GM18505 (cell line): ENCODE measurements at regions not wholly inside any gene's neighbourhood (a gene's known extent, or its start where the extent isn't known, plus 50 kb on each side); places are given as distances from the start of the nearest gene placed in this dataset.

Experiments used
- ATAC-seq: cut with Tn5 transposase; IDR thresholded peaks from one replicate; pipeline ENCODE4 v1.9.1; 2021; ENCODE audit not compliant: unreplicated experiment
- POLR2A ChIP-seq: IDR thresholded peaks from 4 replicates; pipeline ENCODE4 v1.6.1; 2011; ENCODE audit warnings: borderline replicate concordance; ENCODE audit not compliant: insufficient read depth, insufficient read length; ENCODE audit errors: extremely low read depth

DNA sequence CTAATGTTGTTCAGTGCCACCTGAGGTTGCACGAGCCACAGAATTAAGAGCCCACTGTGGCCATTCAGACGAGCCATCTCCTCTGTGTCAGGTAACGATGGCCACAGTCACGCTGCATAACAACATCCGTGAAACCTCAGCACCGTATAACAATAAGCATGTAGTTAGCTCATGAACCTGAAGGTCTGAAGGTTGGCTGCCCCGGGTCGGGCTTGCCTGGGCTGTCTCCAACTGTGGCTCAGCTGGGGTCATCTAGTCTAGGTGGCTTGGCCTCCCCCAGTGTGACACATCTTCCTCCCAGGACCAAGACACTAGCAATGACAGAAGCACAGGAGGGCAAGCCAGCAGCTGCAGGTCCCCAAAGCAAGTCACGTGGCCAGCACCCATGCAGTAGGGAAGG lies 258.0 kb downstream of the GLI2 start:
- no peak for TF ChIP-seq POLR2A
- no peak for ATAC-seq

DNA sequence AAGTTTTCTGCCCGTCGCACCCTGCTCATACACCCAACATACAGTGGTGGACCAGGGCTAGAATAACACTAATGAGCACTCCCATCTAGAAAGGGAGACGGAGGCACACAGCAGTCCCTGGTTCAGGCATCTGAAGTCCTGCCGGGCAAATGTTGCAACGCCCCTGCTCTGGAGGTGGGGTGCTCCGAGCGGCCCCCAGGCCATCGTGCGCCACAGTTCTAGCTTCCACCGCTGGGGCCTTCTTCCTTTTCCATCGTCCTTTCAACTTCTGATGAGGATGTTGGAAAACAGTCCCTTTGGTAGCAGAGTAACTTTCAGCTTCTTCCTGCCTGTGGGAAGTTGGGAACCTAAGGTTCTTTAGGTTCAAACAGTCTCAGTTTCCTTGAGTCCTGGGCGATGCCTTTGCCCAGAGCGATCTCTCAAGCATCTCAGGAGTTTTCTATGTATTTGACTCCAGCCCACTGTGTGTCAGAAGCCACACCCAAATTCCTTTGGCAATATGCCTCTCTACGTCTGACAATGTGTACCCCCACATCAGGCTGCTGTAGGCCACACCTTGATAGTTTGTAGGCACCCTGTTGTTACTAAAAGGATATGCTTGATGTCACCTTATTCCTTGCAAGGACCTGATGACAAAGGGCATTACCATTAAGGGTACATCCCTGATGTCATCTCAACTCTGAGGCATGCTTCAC lies 258.8 kb downstream of the GLI2 start:
- no peak for ATAC-seq
- no peak for TF ChIP-seq POLR2A

DNA sequence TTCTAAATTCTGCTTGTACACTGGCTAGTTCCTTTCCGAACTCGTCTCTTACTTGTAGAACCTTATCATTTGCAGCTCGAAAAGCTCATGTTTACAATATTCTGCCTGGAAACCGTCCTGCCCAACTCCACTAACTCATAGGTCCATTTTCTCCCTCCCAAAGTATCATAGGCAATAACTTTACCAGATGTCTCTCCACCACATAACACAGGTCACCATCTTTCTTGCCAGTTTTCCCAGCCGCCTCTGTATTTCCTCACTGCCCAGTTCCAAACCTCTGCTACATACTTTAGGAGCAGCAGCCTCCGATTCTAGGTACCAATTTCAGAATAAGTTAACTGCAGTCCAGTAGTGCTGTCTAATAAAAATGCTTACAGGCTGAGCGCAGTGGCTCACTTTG lies 259.5 kb downstream of the GLI2 start:
- no peak for ATAC-seq
- TF ChIP-seq POLR2A: no peak

DNA sequence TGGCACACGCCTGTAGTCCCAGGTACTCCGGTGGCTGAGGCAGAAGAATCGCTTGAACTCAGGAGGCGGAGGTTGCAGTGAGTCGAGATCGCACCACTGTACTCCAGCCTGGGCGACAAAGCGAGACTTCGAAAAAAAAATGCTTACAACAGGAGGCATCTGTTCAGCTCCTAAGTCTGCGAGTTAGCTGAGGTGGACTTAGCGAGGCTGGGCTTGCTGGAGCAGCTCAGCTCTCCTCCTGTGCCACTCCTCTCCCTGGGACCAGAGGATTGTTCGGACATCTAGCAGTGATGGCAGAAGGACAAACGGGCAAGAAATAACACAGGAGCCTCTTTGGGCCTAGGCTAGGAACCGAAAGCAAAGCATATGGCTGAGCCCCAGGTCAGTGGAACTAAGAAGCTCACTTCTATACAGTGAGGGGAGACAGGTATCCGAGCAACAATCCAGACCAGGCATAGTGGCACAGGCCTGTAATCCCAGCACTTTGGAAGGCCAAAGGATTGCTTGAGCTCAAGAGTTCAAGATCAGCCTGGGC lies 260.1 kb downstream of the GLI2 start:
- ATAC-seq: no peak
- no peak for TF ChIP-seq POLR2A

DNA sequence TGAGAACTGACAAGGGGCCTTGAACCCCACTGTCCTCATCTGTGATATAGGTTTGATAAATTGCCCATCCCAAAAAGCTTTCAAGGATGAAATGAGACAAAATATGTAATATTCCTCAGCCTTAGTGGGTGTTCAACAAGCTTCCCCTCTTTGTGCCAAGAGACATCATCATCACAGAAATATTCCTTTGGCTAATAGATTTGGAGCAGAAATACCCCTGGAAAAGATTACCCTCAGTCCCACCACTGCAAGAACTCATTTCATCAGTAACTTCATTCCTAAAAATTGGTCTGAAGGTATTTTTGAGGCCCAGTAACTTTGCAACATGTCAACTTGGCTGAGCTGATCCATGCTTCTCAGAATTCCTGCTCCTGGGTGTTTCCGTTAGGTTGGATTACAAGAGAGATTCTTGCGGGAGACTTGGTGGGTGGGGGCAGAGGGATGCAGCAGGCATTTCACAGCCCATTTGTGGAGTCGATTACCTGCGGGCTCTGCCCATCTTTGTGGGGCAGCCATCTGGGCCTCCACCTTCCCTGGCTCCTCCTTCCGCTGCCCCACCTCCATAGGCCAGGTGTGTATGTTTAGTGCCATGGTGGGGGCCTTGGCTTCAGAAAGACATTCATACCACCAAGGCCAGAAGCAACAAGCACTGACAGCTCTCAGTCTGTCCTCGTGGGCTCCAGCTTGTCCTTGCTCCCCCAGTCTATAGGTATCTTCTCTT lies 263.9 kb downstream of the GLI2 start:
- no peak for TF ChIP-seq POLR2A
- ATAC-seq: no peak

DNA sequence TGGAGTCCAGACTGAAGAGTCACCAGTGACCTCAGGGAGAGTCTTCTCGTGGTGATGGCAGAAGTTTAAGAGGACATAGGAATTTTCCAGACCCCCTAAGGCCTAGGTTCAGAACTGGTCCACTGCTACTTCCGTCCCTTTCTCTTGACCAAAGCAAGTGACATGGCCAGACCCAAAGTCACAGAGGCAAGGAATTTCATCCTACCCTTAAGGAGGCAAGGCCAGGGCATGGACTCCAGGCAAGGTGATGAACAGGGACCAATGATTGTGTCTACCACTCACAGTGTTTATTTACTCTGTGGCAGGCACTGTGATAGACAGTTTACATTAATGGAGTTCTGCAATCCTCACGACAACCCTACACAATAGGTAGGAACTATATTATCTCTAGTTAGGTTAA lies 265.1 kb downstream of the GLI2 start:
- ATAC-seq: no peak
- TF ChIP-seq POLR2A: no peak

DNA sequence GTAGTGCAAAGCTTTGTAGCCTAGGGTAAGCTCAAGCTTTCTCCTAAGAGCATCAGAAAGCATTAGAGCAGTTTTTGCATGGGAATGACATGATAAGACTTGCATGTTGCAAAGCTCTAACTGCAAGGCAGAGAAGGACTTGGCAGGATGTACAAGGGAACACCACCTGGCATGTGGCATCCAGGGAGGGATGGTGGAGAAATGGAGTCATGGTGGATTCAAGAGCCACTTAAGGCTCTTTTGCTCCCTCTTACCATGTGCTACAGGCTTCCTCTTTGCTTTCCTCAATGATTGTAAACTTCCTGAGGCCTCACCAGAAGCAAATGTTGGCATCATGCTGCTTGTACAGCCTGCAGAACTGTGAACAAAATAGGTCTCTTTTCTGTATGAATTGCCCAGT lies 266.0 kb downstream of the GLI2 start:
- TF ChIP-seq POLR2A: no peak
- no peak for ATAC-seq

DNA sequence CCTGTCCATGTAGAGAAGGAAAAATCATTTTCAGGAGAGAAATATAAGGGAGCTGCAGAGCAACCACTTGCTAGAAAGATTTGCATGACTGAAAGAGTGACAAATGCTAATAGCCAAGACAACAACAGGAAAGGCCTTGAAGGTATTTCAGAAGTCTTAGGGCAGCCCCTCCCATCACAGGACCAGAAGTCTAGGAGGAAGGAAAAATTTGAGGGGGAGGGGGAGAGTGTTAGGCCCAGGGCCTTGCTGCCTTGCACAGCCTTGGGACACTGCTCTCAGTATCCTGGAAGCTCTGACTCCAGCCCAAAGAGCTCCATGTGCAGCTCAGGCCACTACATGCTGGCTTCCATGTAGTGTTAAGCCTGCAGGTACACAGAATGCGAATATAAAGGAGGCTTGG lies 266.9 kb downstream of the GLI2 start:
- TF ChIP-seq POLR2A: no peak
- ATAC-seq: no peak

DNA sequence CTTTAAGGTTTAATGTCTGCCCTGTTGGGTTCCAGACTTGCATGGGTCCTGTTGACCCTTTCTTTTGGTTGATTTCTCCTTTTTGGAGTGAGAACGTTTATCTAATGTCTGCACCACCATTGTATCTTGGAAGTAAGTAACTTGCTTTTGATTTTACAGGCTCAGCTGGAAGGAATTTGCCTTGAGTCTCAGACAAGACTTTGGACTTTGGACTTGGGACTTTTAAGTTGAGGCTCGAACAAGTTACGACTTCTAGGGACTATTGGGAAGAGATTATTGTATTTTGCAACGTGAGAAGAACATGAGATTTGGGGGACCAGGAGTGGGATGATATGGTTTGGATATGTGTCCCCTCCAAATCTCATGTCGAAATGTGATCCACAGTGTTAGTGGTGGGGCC lies 267.7 kb downstream of the GLI2 start:
- no peak for ATAC-seq

DNA sequence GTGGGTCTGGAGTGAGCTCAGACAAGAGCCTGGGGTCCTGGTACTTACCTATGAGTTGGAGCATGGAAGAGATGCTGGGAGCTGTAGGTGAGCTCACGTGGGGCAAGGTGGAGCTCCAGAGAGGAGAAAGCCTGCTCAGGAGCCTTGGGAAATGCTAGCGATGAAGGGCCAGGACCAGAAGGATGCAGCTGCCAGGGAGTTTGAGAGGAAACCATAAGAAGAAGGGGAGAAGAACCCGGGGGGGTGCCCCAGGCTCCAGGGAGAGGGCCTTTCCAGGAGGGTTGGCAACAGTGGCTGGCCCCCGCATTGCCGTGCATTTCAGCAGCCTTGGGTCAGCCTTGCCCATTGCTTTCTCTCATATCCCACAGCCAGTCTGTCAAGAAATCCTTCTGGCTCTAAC lies 268.7 kb downstream of the GLI2 start:
- no peak for ATAC-seq
- TF ChIP-seq POLR2A: no peak

More for the DNA sequence above, 267.7 kb downstream of the GLI2 start:
- no peak for TF ChIP-seq POLR2A

DNA sequence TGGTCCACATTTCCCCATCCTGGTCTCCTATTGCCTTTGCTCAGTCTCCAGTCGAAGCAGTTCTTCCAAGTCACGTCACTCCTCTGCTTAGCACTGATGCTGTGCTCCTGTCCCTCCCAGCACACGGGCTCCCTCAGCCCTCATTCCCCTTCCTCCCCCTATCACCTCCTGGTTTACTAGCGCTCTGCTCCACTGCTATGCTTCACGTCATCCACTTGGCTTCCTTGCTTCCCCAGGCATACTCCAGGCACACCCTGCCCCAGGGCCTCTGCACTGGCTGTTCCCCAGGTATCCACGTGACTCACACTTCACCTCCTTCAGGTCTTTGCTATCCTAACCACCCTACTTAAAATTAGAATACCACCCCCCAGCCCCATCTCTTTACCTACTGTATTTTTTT lies 269.3 kb downstream of the GLI2 start:
- ATAC-seq: no peak
- no peak for TF ChIP-seq POLR2A

DNA sequence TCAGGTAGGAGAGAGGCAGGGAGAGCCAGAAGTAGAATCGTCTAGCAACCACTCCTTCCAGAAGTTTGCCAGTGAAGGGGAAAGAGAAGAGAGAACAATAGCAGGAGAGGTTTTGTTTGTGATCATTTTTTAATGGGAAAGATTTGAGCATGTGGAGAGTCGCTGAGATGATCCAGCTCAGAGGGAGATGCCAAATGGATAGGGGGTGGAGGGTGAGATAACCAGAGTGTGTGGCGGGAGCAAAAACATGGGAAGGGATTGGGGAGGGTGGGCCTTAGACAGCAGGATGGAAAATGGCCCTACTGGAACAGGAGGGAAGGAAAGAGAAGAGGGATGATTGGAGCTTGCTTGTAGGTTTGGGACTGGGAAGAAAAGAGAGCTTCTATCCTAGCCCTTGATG lies 269.8 kb downstream of the GLI2 start:
- no peak for ATAC-seq
- TF ChIP-seq POLR2A: no peak

DNA sequence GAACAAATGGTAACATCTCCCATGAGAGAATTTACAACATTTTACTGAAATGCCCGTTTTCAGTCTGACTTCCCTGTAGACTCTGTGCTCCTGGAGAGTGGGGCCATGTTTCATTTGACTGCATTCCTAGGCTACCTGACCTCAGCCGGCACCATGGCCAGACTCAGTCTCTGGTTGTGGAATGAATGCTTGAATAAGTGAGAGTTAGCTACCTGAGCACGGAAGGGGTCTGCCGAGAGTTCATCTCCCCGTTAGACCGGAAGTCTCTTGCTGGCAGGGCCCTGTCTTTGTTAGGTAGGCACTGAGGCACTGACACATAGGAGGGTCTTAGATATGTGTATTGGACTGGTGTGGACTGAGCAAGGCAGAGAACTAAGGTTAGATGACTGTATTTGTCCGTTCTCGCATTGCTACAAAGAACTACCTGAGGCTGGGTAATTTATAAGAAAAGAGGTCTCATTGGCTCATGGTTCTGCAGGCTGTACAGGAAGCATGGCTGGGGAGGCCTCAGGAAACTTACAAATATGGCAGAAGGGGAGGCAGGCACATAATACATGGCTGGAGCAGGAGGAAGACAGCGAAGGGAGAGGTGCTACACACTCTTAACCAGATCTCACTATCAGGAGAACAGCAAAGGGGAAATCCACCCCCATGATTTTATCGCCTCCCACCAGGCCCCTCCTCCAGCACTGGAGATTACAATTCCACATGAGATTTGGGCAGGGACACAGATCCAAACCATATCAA lies 271.2 kb downstream of the GLI2 start:
- no peak for ATAC-seq
- no peak for TF ChIP-seq POLR2A

DNA sequence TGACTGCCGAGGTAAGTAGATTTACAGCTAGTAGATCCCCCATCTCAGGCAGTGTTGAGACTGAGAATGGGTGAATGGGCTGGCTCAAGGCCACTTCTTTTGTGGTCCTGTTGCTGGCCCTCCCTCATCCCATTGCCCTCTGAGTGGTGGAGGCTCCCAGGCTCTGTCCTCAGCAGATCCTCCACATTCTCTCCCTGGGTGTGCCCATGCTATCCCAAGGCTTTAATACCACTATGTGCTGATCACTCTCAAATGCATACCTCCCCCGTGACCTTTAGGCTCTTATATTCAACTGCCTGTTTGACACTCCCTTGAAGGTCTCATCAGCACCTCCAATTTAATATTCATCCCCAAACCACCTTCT lies 271.8 kb downstream of the GLI2 start:
- no peak for ATAC-seq
- no peak for TF ChIP-seq POLR2A

DNA sequence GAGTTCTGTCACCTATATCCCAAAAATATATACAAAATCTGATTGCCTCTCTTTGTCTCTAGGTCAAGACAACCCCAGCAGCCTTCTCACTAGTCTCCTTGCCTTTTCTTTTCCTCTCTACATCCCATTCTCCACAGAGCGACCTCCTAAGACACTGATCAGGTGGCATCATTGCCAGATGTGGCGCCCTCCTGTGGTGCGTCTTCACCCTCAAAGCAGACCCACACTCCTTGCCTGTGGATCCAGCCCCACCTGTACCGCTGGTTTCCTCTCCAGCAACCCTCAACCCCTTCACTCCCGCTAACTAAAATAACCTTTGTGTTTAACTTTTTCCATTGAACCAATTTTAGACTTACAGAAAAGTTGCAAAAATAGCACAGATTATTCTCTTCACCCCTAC lies 273.3 kb downstream of the GLI2 start:
- no peak for ATAC-seq
- TF ChIP-seq POLR2A: no peak

DNA sequence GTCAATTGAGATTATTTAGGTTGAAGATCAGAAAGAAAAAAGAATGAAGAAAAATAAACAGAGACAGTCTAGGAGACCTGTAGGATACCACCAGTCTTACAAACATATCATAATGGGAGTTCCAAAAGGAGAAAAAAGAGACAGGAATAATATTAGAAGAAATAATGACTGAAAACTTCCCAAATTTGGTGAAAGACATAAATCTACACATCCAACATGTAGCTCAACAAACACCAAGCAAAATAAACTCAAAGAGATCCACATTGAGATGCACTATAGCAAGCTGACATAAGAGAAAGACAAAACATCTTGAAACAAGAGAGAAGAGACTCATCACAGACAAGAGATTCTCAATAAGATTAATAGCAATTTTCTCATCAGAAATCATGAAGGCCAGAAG lies 274.0 kb downstream of the TFCP2L1 start:
- TF ChIP-seq POLR2A: no peak
- no peak for ATAC-seq
